ENCODE measurements at regions not wholly inside any gene's neighbourhood (a gene's known extent, or its start where the extent isn't known, plus 50 kb on each side); places are given as distances from the start of the nearest gene placed in this dataset.

GRCh38 chr15:39313467-39313866 lies 267.4 kb upstream of the THBS1 start:
- TF ChIP-seq CTCF (IDR thresholded peaks at IDR 0.05; ENCODE audit: low read depth, low read length), result no peak
- no peak for TF ChIP-seq EZH2phosphoT487 (IDR thresholded peaks at IDR 0.05; ENCODE audit: low read depth)

Data from OCI-LY3 (cell line).